SU-DHL-6 (cell line): ENCODE measurements at regions not wholly inside any gene's neighbourhood (a gene's known extent, or its start where the extent isn't known, plus 50 kb on each side); places are given as distances from the start of the nearest gene placed in this dataset.
"Not testable (repeated sequence)": the region's sequence is repeated elsewhere in the genome, so short reads cannot be mapped to it uniquely, and the experiment has no call there.

Experiments
- H2AFZ ChIP-seq: fragments of 200-600 bp; sonication (generic); 2 replicates; pipeline ENCODE4 v1.6.1; 2014; ENCODE audit warnings: low read depth, mild to moderate bottlenecking, moderate library complexity, mixed read lengths, antibody characterized with exemption, low read length; ENCODE audit not compliant: severe bottlenecking
- H3F3A ChIP-seq: fragments of 200-600 bp; shearing (Covaris generic); 2 replicates; pipeline ENCODE4 v1.6.0; 2016; ENCODE audit warnings: antibody characterized with exemption, mild to moderate bottlenecking; ENCODE audit not compliant: insufficient read depth
- H3K27ac ChIP-seq: fragments of 200-600 bp; sonication (generic); 2 replicates; pipeline ENCODE4 v1.5.1; 2016; ENCODE audit warnings: low read depth, mild to moderate bottlenecking, low read length, moderate library complexity, mixed read lengths
- H3K27me3 ChIP-seq: fragments of 200-600 bp; sonication (generic), shearing (Covaris generic); 2 replicates; pipeline ENCODE4 v1.6.0; 2014; ENCODE audit warnings: mild to moderate bottlenecking, low read length
- H3K36me3 ChIP-seq: fragments of 200-600 bp; sonication (generic); 2 replicates; pipeline ENCODE4 v1.6.1; 2014; ENCODE audit warnings: mild to moderate bottlenecking, low read length, mixed read lengths
- H3K4me2 ChIP-seq: fragments of 300-600, 200-600 bp; shearing (Covaris generic), sonication (generic); 2 replicates; pipeline ENCODE4 v1.6.0; 2014; ENCODE audit warnings: low read length, low read depth, mild to moderate bottlenecking; ENCODE audit not compliant: poor library complexity, severe bottlenecking
- H3K4me3 ChIP-seq: fragments of 200-600 bp; sonication (generic); 2 replicates; pipeline ENCODE4 v1.5.1; 2014; ENCODE audit warnings: antibody characterized with exemption, low read length, mild to moderate bottlenecking, mixed read lengths; ENCODE audit not compliant: insufficient read depth, poor library complexity, severe bottlenecking
- H3K79me2 ChIP-seq: fragments of 200-600 bp; sonication (generic); 2 replicates; pipeline ENCODE4 v1.6.1; 2014; ENCODE audit warnings: mild to moderate bottlenecking, low read length, moderate library complexity; ENCODE audit not compliant: insufficient read depth
- H3K9ac ChIP-seq: fragments of 200-600 bp; sonication (generic); 2 replicates; pipeline ENCODE4 v1.7.0; 2014; ENCODE audit warnings: mild to moderate bottlenecking, low read length
- H3K9me2 ChIP-seq: fragments of 200-600 bp; sonication (generic); replicated peaks from 2 replicates; pipeline ENCODE4 v1.6.1; 2014; ENCODE audit warnings: low read length; ENCODE audit not compliant: insufficient read depth
- H3K9me3 ChIP-seq: fragments of 200-600 bp; sonication (generic); 2 replicates; pipeline ENCODE4 v1.6.1; 2014; ENCODE audit warnings: low read length, mixed read lengths; ENCODE audit not compliant: insufficient read depth
- H4K20me1 ChIP-seq: fragments of 200-600 bp; sonication (generic); 2 replicates; pipeline ENCODE4 v1.6.1; 2014; ENCODE audit warnings: low read depth, mild to moderate bottlenecking, antibody characterized with exemption, low read length, moderate library complexity, mixed read lengths
- CTCF ChIP-seq: fragments of 200-600 bp; sonication (generic); IDR thresholded peaks from one replicate; pipeline ENCODE4 v1.5.1; 2017; ENCODE audit warnings: antibody characterized with exemption, mild to moderate bottlenecking, low read length, moderate library complexity; ENCODE audit not compliant: insufficient read depth, poor library complexity, severe bottlenecking
- EZH2phosphoT487 ChIP-seq: fragments of 200-600 bp; sonication (generic), shearing (Covaris generic); conservative IDR thresholded peaks from 2 replicates; pipeline ENCODE4 v1.6.1; 2018; ENCODE audit warnings: mild to moderate bottlenecking, antibody characterized with exemption, low read length, moderate library complexity, mixed read lengths

GRCh38 chr14:54261283-54261682 lies 135.5 kb upstream of the CDKN3 start:
- no peaks in the 10 kb centered on the region for H3K36me3 ChIP-seq
- H3K9me3 ChIP-seq, result no peaks in the 10 kb centered on the region
- TF ChIP-seq EZH2phosphoT487 (no peak), CTCF (no peak)

GRCh38 chr14:54266616-54267015 lies 130.2 kb upstream of the CDKN3 start:
- not testable (repeated sequence) for H3K4me2 ChIP-seq, H3K36me3 ChIP-seq, H3K9me3 ChIP-seq, H3K9ac ChIP-seq, H3K9me2 ChIP-seq, H3F3A ChIP-seq, H3K4me3 ChIP-seq, H2AFZ ChIP-seq, H4K20me1 ChIP-seq, H3K79me2 ChIP-seq, H3K27me3 ChIP-seq, H3K27ac ChIP-seq

More at GRCh38 chr14:54261283-54261682, 135.5 kb upstream of the CDKN3 start:
- no peaks in the 10 kb centered on the region for H3K9me2 ChIP-seq
- H4K20me1 ChIP-seq, result no peaks in the 10 kb centered on the region
- H3K9ac ChIP-seq, result no peak overlapping the region
- no peaks in the 10 kb centered on the region for H3F3A ChIP-seq
- no peak overlapping the region for H3K4me2 ChIP-seq
- H2AFZ ChIP-seq, result no peak overlapping the region
- H3K4me3 ChIP-seq, result no peak overlapping the region
- no peak overlapping the region for H3K27ac ChIP-seq
- H3K79me2 ChIP-seq, result no peaks in the 10 kb centered on the region
- no peaks in the 10 kb centered on the region for H3K27me3 ChIP-seq

GRCh38 chr14:54267172-54267571 lies 129.6 kb upstream of the CDKN3 start:
- H3K9me3 ChIP-seq, result no peaks in the 10 kb centered on the region
- H3K79me2 ChIP-seq, result no peaks in the 10 kb centered on the region
- H3K9ac ChIP-seq, result no peak overlapping the region
- no peaks in the 10 kb centered on the region for H3K27me3 ChIP-seq
- H4K20me1 ChIP-seq, result no peaks in the 10 kb centered on the region
- TF ChIP-seq EZH2phosphoT487 (no peak), CTCF (no peak)
- H3K9me2 ChIP-seq, result no peaks in the 10 kb centered on the region
- no peak overlapping the region for H3K27ac ChIP-seq
- H3K4me3 ChIP-seq, result no peak overlapping the region
- H3F3A ChIP-seq, result no peaks in the 10 kb centered on the region
- no peak overlapping the region for H3K4me2 ChIP-seq
- H3K36me3 ChIP-seq, result no peaks in the 10 kb centered on the region
- no peak overlapping the region for H2AFZ ChIP-seq

GRCh38 chr14:54275997-54276725 lies 120.6 kb upstream of the CDKN3 start:
- Histone ChIP-seq H3K27ac (no peak overlapping the region), H3K4me3 (no peak overlapping the region), H3K27me3 (no peaks in the 10 kb centered on the region), H3K4me2 (no peak overlapping the region), H4K20me1 (no peaks in the 10 kb centered on the region), H2AFZ (no peak overlapping the region), H3K36me3 (no peaks in the 10 kb centered on the region), H3K9ac (no peak overlapping the region), H3F3A (no peaks in the 10 kb centered on the region), H3K79me2 (no peaks in the 10 kb centered on the region), H3K9me3 (no peaks in the 10 kb centered on the region), H3K9me2 (no peaks in the 10 kb centered on the region)
- no peak for TF ChIP-seq CTCF
- TF ChIP-seq EZH2phosphoT487, result no peak
